ENCODE measurements at regions not wholly inside any gene's neighbourhood (a gene's known extent, or its start where the extent isn't known, plus 50 kb on each side); places are given as distances from the start of the nearest gene placed in this dataset.

- DNase-seq = no peak
- ChIA-PET POLR2A (no interaction called here), CTCF (interaction anchor here (0.7 kb wide), 1 partner anchor 217 kb away, joined by 3 read pairs; no protein-coding TSS in a partner anchor)
- no peak overlapping the region for H3K27ac ChIP-seq (ENCODE audit: insufficient read depth in 1 of 2, low read depth in 1 of 2, low read length in 2 of 2, poor library complexity in 1 of 2, severe bottlenecking in 2 of 2)
- WGBS (ENCODE audit: insufficient coverage) = 100% methylated on average over 3 of the region's 6 CpGs
- no peaks in the 10 kb centered on the region for H3K4me1 ChIP-seq (ENCODE audit: control extremely low read depth in 1 of 4, control insufficient read depth in 4 of 4, insufficient read depth in 4 of 4, low read length in 3 of 4)
- no peaks in the 10 kb centered on the region for H3K9me3 ChIP-seq (ENCODE audit: control extremely low read depth in 1 of 5, control insufficient read depth in 4 of 5, insufficient read depth in 2 of 5, low read depth in 1 of 5, low read length in 4 of 5)
- no peaks in the 10 kb centered on the region for H3K36me3 ChIP-seq (ENCODE audit: control insufficient read depth in 4 of 4, insufficient read depth in 4 of 4, low read length in 3 of 4)
- H3K27me3 ChIP-seq (replicated peaks in 2 of 5; ENCODE audit: control insufficient read depth in 4 of 5, insufficient read depth in 5 of 5, low read length in 4 of 5) = peaks cover 0 to 6% (median 0%) of the 10 kb centered on the region in 5 experiments
- no peak overlapping the region for H3K4me3 ChIP-seq (ENCODE audit: control insufficient read depth in 1 of 7, extremely low read depth in 1 of 7, insufficient read depth in 4 of 7, low read depth in 2 of 7, low read length in 6 of 7)
Observed at GRCh38 chr14:30445011-30445793, 113.8 kb upstream of the G2E3 start.

GRCh38 chr14:30445852-30446251 is 113.1 kb upstream of the G2E3 start:
- ChIA-PET POLR2A (interaction anchor here (0.6 kb wide), 1 partner anchor 23 kb away, joined by 3 read pairs; no protein-coding TSS in a partner anchor), CTCF (no interaction called here)
- Histone ChIP-seq H3K9me3 (ENCODE audit: control extremely low read depth in 1 of 5, control insufficient read depth in 4 of 5, insufficient read depth in 2 of 5, low read depth in 1 of 5, low read length in 4 of 5) (no peaks in the 10 kb centered on the region), H3K27ac (ENCODE audit: insufficient read depth in 1 of 2, low read depth in 1 of 2, low read length in 2 of 2, poor library complexity in 1 of 2, severe bottlenecking in 2 of 2) (no peak overlapping the region), H3K27me3 (replicated peaks in 2 of 5; ENCODE audit: control insufficient read depth in 4 of 5, insufficient read depth in 5 of 5, low read length in 4 of 5) (peaks cover 0 to 7% (median 0%) of the 10 kb centered on the region in 5 experiments), H3K4me1 (ENCODE audit: control extremely low read depth in 1 of 4, control insufficient read depth in 4 of 4, insufficient read depth in 4 of 4, low read length in 3 of 4) (no peaks in the 10 kb centered on the region), H3K36me3 (ENCODE audit: control insufficient read depth in 4 of 4, insufficient read depth in 4 of 4, low read length in 3 of 4) (no peaks in the 10 kb centered on the region), H3K4me3 (ENCODE audit: control insufficient read depth in 1 of 7, extremely low read depth in 1 of 7, insufficient read depth in 4 of 7, low read depth in 2 of 7, low read length in 6 of 7) (no peak overlapping the region)
- no peak for DNase-seq
- WGBS (ENCODE audit: insufficient coverage) = 90% methylated on average over 6 of the region's 6 CpGs

GRCh38 chr14:30450631-30451545 is 108.1 kb upstream of the G2E3 start:
- no peaks in the 10 kb centered on the region for H3K36me3 ChIP-seq (ENCODE audit: control insufficient read depth in 4 of 4, insufficient read depth in 4 of 4, low read length in 3 of 4)
- ChIA-PET POLR2A (no interaction called here), CTCF (interaction anchor here (1.1 kb wide), 1 partner anchor 14 kb away, joined by 3 read pairs; no protein-coding TSS in a partner anchor)
- no peak overlapping the region for H3K27ac ChIP-seq (ENCODE audit: insufficient read depth in 1 of 2, low read depth in 1 of 2, low read length in 2 of 2, poor library complexity in 1 of 2, severe bottlenecking in 2 of 2)
- no peak overlapping the region for H3K4me3 ChIP-seq (ENCODE audit: control insufficient read depth in 1 of 7, extremely low read depth in 1 of 7, insufficient read depth in 4 of 7, low read depth in 2 of 7, low read length in 6 of 7)
- H3K27me3 ChIP-seq (replicated peaks in 2 of 5; ENCODE audit: control insufficient read depth in 4 of 5, insufficient read depth in 5 of 5, low read length in 4 of 5) = peaks cover 0 to 8% (median 0%) of the 10 kb centered on the region in 5 experiments
- no peaks in the 10 kb centered on the region for H3K4me1 ChIP-seq (ENCODE audit: control extremely low read depth in 1 of 4, control insufficient read depth in 4 of 4, insufficient read depth in 4 of 4, low read length in 3 of 4)
- H3K9me3 ChIP-seq (ENCODE audit: control extremely low read depth in 1 of 5, control insufficient read depth in 4 of 5, insufficient read depth in 2 of 5, low read depth in 1 of 5, low read length in 4 of 5) = no peaks in the 10 kb centered on the region
- 95% methylated on average over 3 of the region's 8 CpGs for WGBS (ENCODE audit: insufficient coverage)
- no peak for DNase-seq

- Histone ChIP-seq H3K27me3 (replicated peaks in 2 of 5; ENCODE audit: control insufficient read depth in 4 of 5, insufficient read depth in 5 of 5, low read length in 4 of 5) (peaks cover 0 to 5% (median 0%) of the 10 kb centered on the region in 5 experiments), H3K36me3 (ENCODE audit: control insufficient read depth in 4 of 4, insufficient read depth in 4 of 4, low read length in 3 of 4) (no peaks in the 10 kb centered on the region), H3K4me1 (ENCODE audit: control extremely low read depth in 1 of 4, control insufficient read depth in 4 of 4, insufficient read depth in 4 of 4, low read length in 3 of 4) (no peaks in the 10 kb centered on the region), H3K4me3 (ENCODE audit: control insufficient read depth in 1 of 7, extremely low read depth in 1 of 7, insufficient read depth in 4 of 7, low read depth in 2 of 7, low read length in 6 of 7) (no peak overlapping the region), H3K27ac (ENCODE audit: insufficient read depth in 1 of 2, low read depth in 1 of 2, low read length in 2 of 2, poor library complexity in 1 of 2, severe bottlenecking in 2 of 2) (no peak overlapping the region), H3K9me3 (ENCODE audit: control extremely low read depth in 1 of 5, control insufficient read depth in 4 of 5, insufficient read depth in 2 of 5, low read depth in 1 of 5, low read length in 4 of 5) (peaks cover 0 to 3% (median 0%) of the 10 kb centered on the region in 5 experiments)
- 100% methylated on average over 1 of the region's 2 CpGs for WGBS (ENCODE audit: insufficient coverage)
- ChIA-PET POLR2A (no interaction called here), CTCF (no interaction called here)
- no peak for DNase-seq
Observed at GRCh38 chr14:30456296-30456695, 102.7 kb upstream of the G2E3 start.

DNA sequence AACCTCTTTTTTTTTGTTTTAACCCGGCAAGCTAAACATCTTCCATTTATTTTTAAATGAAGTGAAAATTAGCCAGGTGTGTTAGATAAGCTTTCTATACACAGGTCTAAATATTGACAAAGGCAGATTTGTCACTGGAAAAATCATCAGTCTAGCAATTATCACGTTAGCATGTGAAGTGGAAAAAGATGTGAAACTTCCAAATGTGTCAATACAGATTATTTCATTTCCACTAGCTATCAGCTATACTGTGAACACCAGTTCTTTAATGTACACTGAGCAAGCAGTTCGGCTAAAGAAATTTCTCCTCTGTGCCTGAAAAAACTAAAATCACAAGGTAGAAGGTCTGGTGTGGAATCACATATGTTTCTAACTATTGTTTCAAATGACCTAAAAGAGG is 96.6 kb upstream of the G2E3 start:
- Histone ChIP-seq H3K36me3 (ENCODE audit: control insufficient read depth in 4 of 4, insufficient read depth in 4 of 4, low read length in 3 of 4) (no peaks in the 10 kb centered on the region), H3K9me3 (ENCODE audit: control extremely low read depth in 1 of 5, control insufficient read depth in 4 of 5, insufficient read depth in 2 of 5, low read depth in 1 of 5, low read length in 4 of 5) (peaks cover 0 to 3% (median 0%) of the 10 kb centered on the region in 5 experiments), H3K4me1 (ENCODE audit: control extremely low read depth in 1 of 4, control insufficient read depth in 4 of 4, insufficient read depth in 4 of 4, low read length in 3 of 4) (no peaks in the 10 kb centered on the region), H3K27me3 (replicated peaks in 2 of 5; ENCODE audit: control insufficient read depth in 4 of 5, insufficient read depth in 5 of 5, low read length in 4 of 5) (peaks cover 0 to 2% (median 0%) of the 10 kb centered on the region in 5 experiments), H3K27ac (ENCODE audit: insufficient read depth in 1 of 2, low read depth in 1 of 2, low read length in 2 of 2, poor library complexity in 1 of 2, severe bottlenecking in 2 of 2) (no peak overlapping the region), H3K4me3 (ENCODE audit: control insufficient read depth in 1 of 7, extremely low read depth in 1 of 7, insufficient read depth in 4 of 7, low read depth in 2 of 7, low read length in 6 of 7) (no peak overlapping the region)
- CTCF ChIA-PET = no interaction called here
- WGBS (ENCODE audit: insufficient coverage) = no CpG with 5 or more reads among the region's 3 CpGs
- DNase-seq = no peak
- POLR2A ChIA-PET = no interaction called here

- Histone ChIP-seq H3K9me3 (ENCODE audit: control extremely low read depth in 1 of 5, control insufficient read depth in 4 of 5, insufficient read depth in 2 of 5, low read depth in 1 of 5, low read length in 4 of 5) (no peaks in the 10 kb centered on the region), H3K27ac (ENCODE audit: insufficient read depth in 1 of 2, low read depth in 1 of 2, low read length in 2 of 2, poor library complexity in 1 of 2, severe bottlenecking in 2 of 2) (no peak overlapping the region), H3K4me3 (ENCODE audit: control insufficient read depth in 1 of 7, extremely low read depth in 1 of 7, insufficient read depth in 4 of 7, low read depth in 2 of 7, low read length in 6 of 7) (no peak overlapping the region), H3K36me3 (ENCODE audit: control insufficient read depth in 4 of 4, insufficient read depth in 4 of 4, low read length in 3 of 4) (no peaks in the 10 kb centered on the region), H3K4me1 (ENCODE audit: control extremely low read depth in 1 of 4, control insufficient read depth in 4 of 4, insufficient read depth in 4 of 4, low read length in 3 of 4) (no peaks in the 10 kb centered on the region), H3K27me3 (replicated peaks in 2 of 5; ENCODE audit: control insufficient read depth in 4 of 5, insufficient read depth in 5 of 5, low read length in 4 of 5) (peaks cover 0 to 2% (median 0%) of the 10 kb centered on the region in 5 experiments)
- no peak for DNase-seq
- ChIA-PET CTCF (no interaction called here), POLR2A (no interaction called here)
- 75% methylated on average over 1 of the region's 1 CpG for WGBS (ENCODE audit: insufficient coverage)
Observed at GRCh38 chr14:30464481-30464880, 94.5 kb upstream of the G2E3 start.

GRCh38 chr14:30468354-30468753 is 90.6 kb upstream of the G2E3 start:
- Histone ChIP-seq H3K27ac (ENCODE audit: insufficient read depth in 1 of 2, low read depth in 1 of 2, low read length in 2 of 2, poor library complexity in 1 of 2, severe bottlenecking in 2 of 2) (no peak overlapping the region), H3K4me3 (ENCODE audit: control insufficient read depth in 1 of 7, extremely low read depth in 1 of 7, insufficient read depth in 4 of 7, low read depth in 2 of 7, low read length in 6 of 7) (no peak overlapping the region), H3K27me3 (replicated peaks in 2 of 5; ENCODE audit: control insufficient read depth in 4 of 5, insufficient read depth in 5 of 5, low read length in 4 of 5) (peaks cover 0 to 4% (median 2%) of the 10 kb centered on the region in 5 experiments), H3K4me1 (ENCODE audit: control extremely low read depth in 1 of 4, control insufficient read depth in 4 of 4, insufficient read depth in 4 of 4, low read length in 3 of 4) (no peaks in the 10 kb centered on the region), H3K9me3 (ENCODE audit: control extremely low read depth in 1 of 5, control insufficient read depth in 4 of 5, insufficient read depth in 2 of 5, low read depth in 1 of 5, low read length in 4 of 5) (no peaks in the 10 kb centered on the region), H3K36me3 (ENCODE audit: control insufficient read depth in 4 of 4, insufficient read depth in 4 of 4, low read length in 3 of 4) (no peaks in the 10 kb centered on the region)
- no CpG with 5 or more reads among the region's 4 CpGs for WGBS (ENCODE audit: insufficient coverage)
- CTCF ChIA-PET = no interaction called here
- DNase-seq = no peak
- POLR2A ChIA-PET = interaction anchor here (0.7 kb wide), 1 partner anchor 22 kb away, joined by 3 read pairs; no protein-coding TSS in a partner anchor
